Parathyroid adenoma (tissue), 2 donors: ENCODE measurements at regions not wholly inside any gene's neighbourhood (a gene's known extent, or its start where the extent isn't known, plus 50 kb on each side); places are given as distances from the start of the nearest gene placed in this dataset.

Experiments used
- H2AFZ ChIP-seq: fragments of 300-600 bp; sonication (generic); one replicate; pipeline ENCODE4 v1.7.0; 2017; ENCODE audit warnings: antibody characterized with exemption, mild to moderate bottlenecking
- H3K27ac ChIP-seq: fragments of 300-600 bp; sonication (generic); one replicate; pipeline ENCODE4 v1.7.0; 2017
- H3K27me3 ChIP-seq: fragments of 300-600 bp; sonication (generic); one replicate; pipeline ENCODE4 v1.7.0; 2017; ENCODE audit warnings: low read length; ENCODE audit not compliant: control insufficient read depth, insufficient read depth
- H3K36me3 ChIP-seq: fragments of 300-600 bp; sonication (generic); one replicate; pipeline ENCODE4 v1.7.0; 2017; ENCODE audit warnings: low read length; ENCODE audit not compliant: control insufficient read depth, insufficient read depth
- H3K4me1 ChIP-seq: fragments of 300-600 bp; sonication (generic); one replicate; pipeline ENCODE4 v1.7.0; 2017; ENCODE audit warnings: control low read depth
- H3K4me2 ChIP-seq: fragments of 300-600 bp; sonication (generic); one replicate; pipeline ENCODE4 v1.7.0; 2017; ENCODE audit warnings: low read length
- H3K4me3 ChIP-seq: fragments of 300-600 bp; sonication (generic); one replicate; pipeline ENCODE4 v1.7.0; 2017; ENCODE audit warnings: low read depth, low read length
- H3K79me2 ChIP-seq: fragments of 300-600 bp; sonication (generic); one replicate; pipeline ENCODE4 v1.7.0; 2017; ENCODE audit warnings: control low read depth
- H3K9ac ChIP-seq: fragments of 300-600 bp; sonication (generic); one replicate; pipeline ENCODE4 v1.7.0; 2017; ENCODE audit warnings: mild to moderate bottlenecking
- H3K9me3 ChIP-seq: fragments of 300-600 bp; sonication (generic); one replicate; pipeline ENCODE4 v1.7.0; 2017; ENCODE audit warnings: low read length; ENCODE audit not compliant: control insufficient read depth
- TF ChIP-seq, protein P1 (sequence below): fragments of 300-600 bp; sonication (generic); IDR thresholded peaks from one replicate; pipeline ENCODE4 v1.7.0; 2017; ENCODE audit warnings: antibody characterized with exemption, mild to moderate bottlenecking
- donor health status: primary hyperparathyroidism.

DNA sequence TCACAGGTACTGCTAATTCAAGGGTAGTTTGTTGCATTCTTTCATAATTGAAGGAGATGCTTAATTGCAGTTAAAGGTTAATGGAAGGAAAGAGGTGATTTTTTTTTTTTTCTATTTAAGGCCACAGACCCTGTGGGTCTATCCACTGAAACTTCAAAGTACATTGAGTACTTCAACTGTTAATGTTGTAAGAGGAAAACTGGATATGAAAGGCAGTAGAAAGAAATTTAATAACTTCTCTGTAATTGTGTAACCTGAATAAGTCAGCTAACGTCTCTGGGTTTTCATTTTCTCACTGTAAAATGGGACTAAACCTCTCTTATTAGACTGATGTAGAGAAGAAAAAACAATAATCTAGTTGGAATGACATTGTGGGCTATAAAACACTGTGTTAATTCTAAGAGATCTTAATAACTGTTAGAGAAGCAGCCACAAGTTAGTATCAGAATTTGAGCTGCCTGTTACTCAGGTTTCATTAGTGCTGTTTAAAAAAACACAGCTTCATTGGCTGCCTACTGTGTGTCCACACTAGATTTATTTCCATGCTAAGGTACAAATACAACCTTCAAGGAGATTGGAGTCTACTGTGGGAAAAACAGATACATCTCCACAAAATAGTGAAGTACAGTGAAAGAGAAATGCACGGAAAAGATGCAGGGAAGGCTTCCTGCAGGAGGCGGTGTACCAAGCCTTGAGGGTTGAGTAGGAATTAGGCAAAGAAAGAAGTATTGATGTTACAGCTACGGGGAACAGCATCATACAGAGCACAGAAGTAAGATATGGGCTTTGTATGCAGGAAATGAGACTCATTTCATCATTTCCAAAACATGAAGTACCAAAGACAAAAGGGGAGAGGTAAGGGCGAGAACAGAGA, 483.6 kb downstream of the TAFA4 start:
- Histone ChIP-seq H2AFZ (no peak overlapping the region), H3K79me2 (no peaks in the 10 kb centered on the region), H3K4me2 (no peak overlapping the region), H3K4me3 (no peak overlapping the region), H3K9me3 (no peaks in the 10 kb centered on the region), H3K9ac (no peak overlapping the region), H3K27me3 (no peaks in the 10 kb centered on the region), H3K27ac (no peak overlapping the region), H3K4me1 (no peaks in the 10 kb centered on the region), H3K36me3 (no peaks in the 10 kb centered on the region)
- TF ChIP-seq, protein P1, sequence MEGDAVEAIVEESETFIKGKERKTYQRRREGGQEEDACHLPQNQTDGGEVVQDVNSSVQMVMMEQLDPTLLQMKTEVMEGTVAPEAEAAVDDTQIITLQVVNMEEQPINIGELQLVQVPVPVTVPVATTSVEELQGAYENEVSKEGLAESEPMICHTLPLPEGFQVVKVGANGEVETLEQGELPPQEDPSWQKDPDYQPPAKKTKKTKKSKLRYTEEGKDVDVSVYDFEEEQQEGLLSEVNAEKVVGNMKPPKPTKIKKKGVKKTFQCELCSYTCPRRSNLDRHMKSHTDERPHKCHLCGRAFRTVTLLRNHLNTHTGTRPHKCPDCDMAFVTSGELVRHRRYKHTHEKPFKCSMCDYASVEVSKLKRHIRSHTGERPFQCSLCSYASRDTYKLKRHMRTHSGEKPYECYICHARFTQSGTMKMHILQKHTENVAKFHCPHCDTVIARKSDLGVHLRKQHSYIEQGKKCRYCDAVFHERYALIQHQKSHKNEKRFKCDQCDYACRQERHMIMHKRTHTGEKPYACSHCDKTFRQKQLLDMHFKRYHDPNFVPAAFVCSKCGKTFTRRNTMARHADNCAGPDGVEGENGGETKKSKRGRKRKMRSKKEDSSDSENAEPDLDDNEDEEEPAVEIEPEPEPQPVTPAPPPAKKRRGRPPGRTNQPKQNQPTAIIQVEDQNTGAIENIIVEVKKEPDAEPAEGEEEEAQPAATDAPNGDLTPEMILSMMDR = no peak

DNA sequence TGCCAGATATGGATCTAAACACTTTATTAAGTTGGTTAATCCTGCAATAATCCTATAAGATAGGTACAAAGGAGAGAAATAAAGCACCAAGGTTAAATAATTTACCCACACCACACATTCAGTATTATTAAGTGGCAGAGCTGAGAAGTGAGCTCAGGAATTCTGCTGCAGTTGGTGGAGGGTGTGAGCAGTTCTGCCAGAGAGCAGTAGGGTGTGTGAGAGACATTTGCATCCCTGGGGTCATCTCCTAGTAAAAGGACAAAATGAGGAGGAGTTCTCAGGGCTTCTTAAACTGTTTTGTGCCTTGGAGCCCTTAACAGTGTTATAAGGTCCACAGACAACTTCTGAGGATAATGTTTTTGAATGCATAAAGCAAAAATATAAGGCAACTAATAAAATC, 484.5 kb downstream of the TAFA4 start:
- Histone ChIP-seq H3K27ac (no peak overlapping the region), H3K9ac (no peak overlapping the region), H3K27me3 (no peaks in the 10 kb centered on the region), H3K4me1 (no peaks in the 10 kb centered on the region), H3K4me2 (no peak overlapping the region), H3K4me3 (no peak overlapping the region), H3K79me2 (no peaks in the 10 kb centered on the region), H3K9me3 (no peaks in the 10 kb centered on the region), H3K36me3 (no peaks in the 10 kb centered on the region), H2AFZ (no peak overlapping the region)
- TF ChIP-seq, protein P1 = no peak

DNA sequence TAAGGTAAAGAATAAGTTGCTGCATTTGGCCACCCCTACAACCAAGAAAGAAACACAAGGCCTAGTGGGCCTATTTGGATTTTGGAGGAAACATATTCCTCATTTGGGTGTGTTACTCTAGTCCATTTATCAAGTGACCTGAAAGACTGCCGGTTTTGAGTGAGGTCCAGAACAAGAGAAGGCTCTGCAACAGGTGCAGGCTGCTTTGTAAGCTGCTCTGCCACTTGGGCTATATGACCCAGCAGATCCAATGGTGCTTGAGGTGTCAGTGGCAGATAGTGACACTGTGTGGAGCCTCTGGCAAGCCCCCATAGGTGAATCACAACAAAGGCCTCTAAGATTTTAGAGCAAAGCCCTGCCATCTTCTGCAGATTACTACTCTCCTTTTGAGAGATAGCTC, 491.3 kb downstream of the TAFA4 start:
- H3K27me3 ChIP-seq = no peaks in the 10 kb centered on the region
- no peaks in the 10 kb centered on the region for H3K9me3 ChIP-seq
- H3K9ac ChIP-seq = no peak overlapping the region
- H3K4me3 ChIP-seq = no peak overlapping the region
- no peak overlapping the region for H2AFZ ChIP-seq
- H3K36me3 ChIP-seq = no peaks in the 10 kb centered on the region
- TF ChIP-seq, protein P1 = no peak
- H3K27ac ChIP-seq = no peak overlapping the region
- H3K4me2 ChIP-seq = no peak overlapping the region
- no peaks in the 10 kb centered on the region for H3K4me1 ChIP-seq
- no peaks in the 10 kb centered on the region for H3K79me2 ChIP-seq

DNA sequence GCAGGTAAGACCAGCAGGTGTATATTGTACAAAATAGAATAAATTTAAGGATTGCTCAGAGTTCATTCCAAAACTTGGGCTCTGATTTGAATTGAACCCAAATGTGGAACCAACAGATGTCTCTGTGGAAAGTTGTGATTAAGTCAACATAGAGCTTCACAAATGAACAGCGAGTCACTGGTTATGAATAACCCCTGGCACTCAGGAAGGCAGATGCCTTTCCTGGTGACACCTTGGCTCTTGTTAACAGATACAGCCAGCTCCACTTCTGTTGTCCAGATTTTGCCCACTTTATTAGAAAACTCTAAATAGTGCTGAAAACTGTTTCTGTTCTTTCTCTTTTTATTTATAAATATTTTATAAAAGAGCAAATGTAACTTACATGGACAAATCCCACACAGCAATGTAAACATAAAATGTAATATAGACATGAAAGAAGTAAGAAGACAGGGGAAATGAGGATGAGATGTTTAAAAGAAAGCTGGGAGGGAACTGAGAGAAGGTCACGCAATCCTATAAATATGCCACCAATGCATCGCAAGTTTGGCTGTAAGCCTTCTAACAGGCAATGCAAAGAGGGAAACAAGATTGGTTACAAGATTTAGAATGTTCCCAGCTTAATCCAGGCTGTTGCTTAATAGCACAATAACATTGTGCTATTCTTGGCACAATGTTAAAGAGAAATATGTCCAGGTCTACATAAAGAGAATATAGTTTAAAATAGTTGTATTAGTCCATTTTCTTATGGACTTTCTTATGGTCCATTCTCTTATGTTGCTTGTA, 495.5 kb downstream of the TAFA4 start:
- no peaks in the 10 kb centered on the region for H3K36me3 ChIP-seq
- TF ChIP-seq, protein P1 = no peak
- no peak overlapping the region for H3K4me2 ChIP-seq
- no peaks in the 10 kb centered on the region for H3K79me2 ChIP-seq
- H3K4me1 ChIP-seq = no peaks in the 10 kb centered on the region
- no peak overlapping the region for H3K27ac ChIP-seq
- H3K27me3 ChIP-seq = no peaks in the 10 kb centered on the region
- no peak overlapping the region for H2AFZ ChIP-seq
- no peaks in the 10 kb centered on the region for H3K9me3 ChIP-seq
- no peak overlapping the region for H3K9ac ChIP-seq
- H3K4me3 ChIP-seq = no peak overlapping the region
